GM23338 (cell line): ENCODE measurements at regions not wholly inside any gene's neighbourhood (a gene's known extent, or its start where the extent isn't known, plus 50 kb on each side); places are given as distances from the start of the nearest gene placed in this dataset.

Source experiments
- ATAC-seq: fragments of 200-7000 bp; cut with Tn5 transposase; 3 replicates; pipeline ENCODE4 v1.9.1; 2020
- DNase-seq: peaks from one replicate; pipeline ENCODE4 v3.0.0-alpha.2; 2015; ENCODE audit warnings: low spot score
- H2AFZ ChIP-seq: fragments of 200-600 bp; sonication (generic); 2 replicates; pipeline ENCODE4 v1.8.0; 2016; ENCODE audit warnings: antibody characterized with exemption, mild to moderate bottlenecking, moderate library complexity
- H3F3A ChIP-seq: fragments of 200-600 bp; sonication (generic); replicated peaks from 2 replicates; pipeline ENCODE4 v1.8.0; 2017; ENCODE audit warnings: antibody characterized with exemption, mixed run types, low read depth
- H3K27ac ChIP-seq: fragments of 200-600 bp; sonication (generic); 2 replicates; pipeline ENCODE4 v1.6.1; 2016; ENCODE audit warnings: low read depth
- H3K27me3 ChIP-seq: fragments of 200-600 bp; sonication (generic); 2 replicates; pipeline ENCODE4 v1.8.0; 2016; ENCODE audit warnings: mild to moderate bottlenecking, mixed run types, moderate library complexity; ENCODE audit not compliant: insufficient read depth
- H3K36me3 ChIP-seq: fragments of 200-600 bp; sonication (generic); 2 replicates; pipeline ENCODE4 v1.8.0; 2016; ENCODE audit warnings: mild to moderate bottlenecking; ENCODE audit not compliant: insufficient read depth
- H3K4me1 ChIP-seq: fragments of 200-600 bp; sonication (generic); 2 replicates; pipeline ENCODE4 v1.8.0; 2016; ENCODE audit warnings: mild to moderate bottlenecking, moderate library complexity; ENCODE audit not compliant: insufficient read depth
- H3K4me2 ChIP-seq: fragments of 200-600 bp; sonication (generic); 2 replicates; pipeline ENCODE4 v1.7.1; 2017; ENCODE audit warnings: mixed run types
- H3K4me3 ChIP-seq: fragments of 200-600 bp; sonication (generic); 2 replicates; pipeline ENCODE4 v1.6.1; 2016; ENCODE audit warnings: mixed run types
- H3K79me2 ChIP-seq: fragments of 200-600 bp; sonication (generic); replicated peaks from 2 replicates; pipeline ENCODE4 v1.8.0; 2017; ENCODE audit warnings: mild to moderate bottlenecking; ENCODE audit not compliant: insufficient read depth
- H3K9me2 ChIP-seq: fragments of 200-600 bp; sonication (generic); 2 replicates; pipeline ENCODE4 v1.8.0; 2017; ENCODE audit not compliant: insufficient read depth
- H4K20me1 ChIP-seq: fragments of 200-600 bp; sonication (generic); replicated peaks from 2 replicates; pipeline ENCODE4 v1.8.0; 2017; ENCODE audit warnings: mild to moderate bottlenecking; ENCODE audit not compliant: insufficient read depth
- H3K27ac Mint-ChIP-seq: 2 replicates; pipeline ENCODE4 v1.8.0; 2020; ENCODE audit warnings: inconsistent platforms, mild to moderate bottlenecking, moderate library complexity, mixed read lengths
- H3K27me3 Mint-ChIP-seq: 3 replicates; pipeline ENCODE4 v1.8.0; 2022; ENCODE audit warnings: low read depth, mild to moderate bottlenecking, moderate library complexity, mixed read lengths, inconsistent platforms; ENCODE audit not compliant: insufficient read depth, poor library complexity
- H3K36me3 Mint-ChIP-seq: 3 replicates; pipeline ENCODE4 v1.8.0; 2021; ENCODE audit warnings: low read depth, mild to moderate bottlenecking, inconsistent platforms, moderate library complexity, mixed read lengths
- H3K4me1 Mint-ChIP-seq: 3 replicates; pipeline ENCODE4 v1.8.0; 2020; ENCODE audit warnings: mild to moderate bottlenecking, inconsistent platforms, mixed read lengths
- H3K4me3 Mint-ChIP-seq: 3 replicates; pipeline ENCODE4 v1.8.0; 2021; ENCODE audit warnings: moderate library complexity, mild to moderate bottlenecking, inconsistent platforms, mixed read lengths
- H3K9me3 Mint-ChIP-seq: 3 replicates; pipeline ENCODE4 v1.8.0; 2020; ENCODE audit warnings: moderate library complexity, mild to moderate bottlenecking, inconsistent platforms, mixed read lengths
- CREB1 ChIP-seq: fragments of 250-450 bp; sonication (Bioruptor Pico); IDR thresholded peaks from 2 replicates; pipeline ENCODE4 v1.5.0; 2020; ENCODE audit warnings: low read depth, mild to moderate bottlenecking, moderate library complexity
- ETS1 ChIP-seq: IDR thresholded peaks from 2 replicates; pipeline ENCODE4 v1.6.1; 2016; ENCODE audit warnings: antibody characterized with exemption
- EZH2 ChIP-seq: fragments of 200-600 bp; sonication (generic); IDR thresholded peaks from one replicate; pipeline ENCODE4 v1.8.0; 2017; ENCODE audit warnings: antibody characterized with exemption, mild to moderate bottlenecking, low read depth; ENCODE audit not compliant: unreplicated experiment
- EZH2phosphoT487 ChIP-seq: fragments of 200-600 bp; sonication (generic); IDR thresholded peaks from one replicate; pipeline ENCODE4 v1.8.1; 2018; ENCODE audit warnings: antibody characterized with exemption; ENCODE audit not compliant: unreplicated experiment
- JUNB ChIP-seq: IDR thresholded peaks from one replicate; pipeline ENCODE4 v1.6.1; 2016; ENCODE audit warnings: antibody characterized with exemption; ENCODE audit not compliant: unreplicated experiment
- NANOG ChIP-seq: IDR thresholded peaks from 2 replicates; pipeline ENCODE4 v1.6.1; 2016; ENCODE audit warnings: antibody characterized with exemption, borderline replicate concordance
- POLR2AphosphoS5 ChIP-seq: IDR thresholded peaks from 2 replicates; pipeline ENCODE4 v1.6.1; 2016; ENCODE audit warnings: antibody characterized with exemption, low read depth
- STAT1 ChIP-seq: IDR thresholded peaks from one replicate; pipeline ENCODE4 v1.6.1; 2016; ENCODE audit warnings: antibody characterized with exemption; ENCODE audit not compliant: unreplicated experiment
- ZNF114 ChIP-seq: fragments of 250-450 bp; sonication (Bioruptor Pico); IDR thresholded peaks from 2 replicates; pipeline ENCODE4 v1.5.0; 2020; ENCODE audit warnings: mild to moderate bottlenecking, moderate library complexity
- ZNF331 ChIP-seq: fragments of 250-450 bp; sonication (Bioruptor Pico); IDR thresholded peaks from 2 replicates; pipeline ENCODE4 v1.5.0; 2020; ENCODE audit warnings: low read depth, mild to moderate bottlenecking, moderate library complexity
- ZNF462 ChIP-seq: fragments of 250-450 bp; sonication (Bioruptor Pico); IDR thresholded peaks from 2 replicates; pipeline ENCODE4 v1.5.0; 2020; ENCODE audit warnings: mild to moderate bottlenecking, moderate library complexity

- TF ChIP-seq ZNF462 (CRISPR knock-in tag) = no peak
- no peak for TF ChIP-seq EZH2
- no peak for TF ChIP-seq ZNF114 (CRISPR knock-in tag)
- no peak for TF ChIP-seq POLR2AphosphoS5
- TF ChIP-seq JUNB = no peak
- no peak for TF ChIP-seq NANOG
These were observed 1072.1 kb upstream of the FANCL start (continued) for GRCh38 chr2:59312967-59313940.

GRCh38 chr2:59312029-59312428 lies 1070.9 kb upstream of the FANCL start:
- no peaks in the 10 kb centered on the region for H3K27me3 Mint-ChIP-seq
- no peaks in the 10 kb centered on the region; the same call in 1 of the 2 replicates for H3K4me1 ChIP-seq
- H4K20me1 ChIP-seq = no peaks in the 10 kb centered on the region
- no peaks in the 10 kb centered on the region for H3K9me2 ChIP-seq
- ATAC-seq = no peak
- H3K27ac Mint-ChIP-seq = no peak overlapping the region
- no peak overlapping the region for H3K4me3 Mint-ChIP-seq
- DNase-seq = no peak
- H3K36me3 ChIP-seq = no peaks in the 10 kb centered on the region
- no peaks in the 10 kb centered on the region for H3F3A ChIP-seq
- peaks cover 6% of the 10 kb centered on the region; the same call in 2 of the 3 replicates for H3K4me1 Mint-ChIP-seq
- H3K79me2 ChIP-seq = no peaks in the 10 kb centered on the region
- no peaks in the 10 kb centered on the region for H3K9me3 Mint-ChIP-seq
- H3K27ac ChIP-seq = no peak overlapping the region
- no peaks in the 10 kb centered on the region for H3K27me3 ChIP-seq
- H3K36me3 Mint-ChIP-seq = no peaks in the 10 kb centered on the region
- no peak overlapping the region for H2AFZ ChIP-seq
- no peak overlapping the region for H3K4me3 ChIP-seq
- no peak overlapping the region for H3K4me2 ChIP-seq
- TF ChIP-seq EZH2phosphoT487 (no peak), STAT1 (no peak), ZNF114 (CRISPR knock-in tag) (no peak), CREB1 (no peak), EZH2 (no peak), ETS1 (no peak), JUNB (no peak), ZNF331 (CRISPR knock-in tag) (no peak)
